Caco-2 (cell line): ENCODE measurements at regions not wholly inside any gene's neighbourhood (a gene's known extent, or its start where the extent isn't known, plus 50 kb on each side); places are given as distances from the start of the nearest gene placed in this dataset.

Source experiments
- BruUV-seq: library from RNA; stranded (reverse); fragments of 400-500 nt; replicated peaks from 2 replicates; lab custom pipeline; 2021; lab: Mats Ljungman, UMichigan
- CTCF ChIA-PET: fragments of 300-600 bp; sonication (Branson Sonifier 250); formaldehyde crosslinking; loops from one replicate; lab custom pipeline; 2022; ENCODE audit warnings: antibody characterized with exemption; lab: Charles Lee
- POLR2A ChIA-PET: fragments of 300-600 bp; sonication (Branson Sonifier 250); formaldehyde crosslinking; loops from one replicate; lab custom pipeline; 2022; ENCODE audit warnings: antibody characterized with exemption; lab: Charles Lee
- DNase-seq, 2 experiments: peaks; one replicate each; pipeline versions ENCODE4 v3.0.0 to v3.0.0-alpha.2; 2020 to 2022
- H3K27me3 ChIP-seq: replicated peaks from 2 replicates; pipeline ENCODE4 v1.6.0; 2011; ENCODE audit warnings: low read length; ENCODE audit not compliant: control insufficient read depth, insufficient read depth
- H3K36me3 ChIP-seq: 2 replicates; pipeline ENCODE4 v1.5.1; 2011; ENCODE audit warnings: low read length; ENCODE audit not compliant: control insufficient read depth, insufficient read depth
- H3K4me1 ChIP-seq: fragments of 250-450 bp; sonication (Bioruptor Pico); 2 replicates; pipeline ENCODE4 v1.5.1; 2020; ENCODE audit warnings: mild to moderate bottlenecking
- H3K4me3 ChIP-seq: 2 replicates; pipeline ENCODE4 v1.5.1; 2011; ENCODE audit warnings: low read depth, mild to moderate bottlenecking, control low read depth, low read length
- H3K9me3 ChIP-seq: fragments of 250-450 bp; sonication (Bioruptor Pico); 2 replicates; pipeline ENCODE4 v1.5.1; 2020; ENCODE audit warnings: mild to moderate bottlenecking, moderate library complexity
- H3K27ac Mint-ChIP-seq: one replicate; pipeline ENCODE4 v1.8.0; 2022; ENCODE audit warnings: mixed read lengths; ENCODE audit not compliant: unreplicated experiment
- H3K27me3 Mint-ChIP-seq: one replicate; pipeline ENCODE4 v1.8.0; 2022; ENCODE audit warnings: mixed read lengths; ENCODE audit not compliant: insufficient read depth, unreplicated experiment
- H3K36me3 Mint-ChIP-seq: one replicate; pipeline ENCODE4 v1.8.0; 2022; ENCODE audit warnings: mild to moderate bottlenecking, mixed read lengths; ENCODE audit not compliant: insufficient read depth, unreplicated experiment
- H3K4me1 Mint-ChIP-seq: one replicate; pipeline ENCODE4 v1.8.0; 2022; ENCODE audit warnings: low read depth, mixed read lengths; ENCODE audit not compliant: unreplicated experiment
- H3K4me3 Mint-ChIP-seq: one replicate; pipeline ENCODE4 v1.8.0; 2022; ENCODE audit warnings: mild to moderate bottlenecking, moderate library complexity, mixed read lengths; ENCODE audit not compliant: unreplicated experiment
- H3K9me3 Mint-ChIP-seq: one replicate; pipeline ENCODE4 v1.8.0; 2022; ENCODE audit warnings: mixed read lengths; ENCODE audit not compliant: unreplicated experiment
- CTCF ChIP-seq, 2 experiments: fragments of 200-600 bp in 1 of 2; IDR thresholded peaks; 1 replicate in 1 of 2; 2 replicates in 1 of 2; pipeline versions ENCODE4 v1.5.1 to v1.8.0; 2011 to 2022; ENCODE audit warnings: antibody characterized with exemption in 1 of 2, control low read depth in 1 of 2, inconsistent platforms in 1 of 2, low read depth in 1 of 2, low read length in 1 of 2, mild to moderate bottlenecking in 1 of 2, moderate library complexity in 1 of 2; ENCODE audit not compliant: insufficient read depth in 1 of 2, severe bottlenecking in 1 of 2, unreplicated experiment in 1 of 2
- intact Hi-C: fragments of 100-400 bp; cut with micrococcal nuclease; formaldehyde crosslinking; loops from one replicate; pipeline ENCODE4 v1.10.0; 2022; ENCODE audit not compliant: unreplicated experiment

GRCh38 chr1:82932727-82933126 lies 1066.2 kb downstream of the TTLL7 start:
- H3K36me3 Mint-ChIP-seq: no peaks in the 10 kb centered on the region
- H3K4me1 ChIP-seq: no peaks in the 10 kb centered on the region
- BruUV-seq: no TSS peak
- peaks cover 2% of the 10 kb centered on the region for H3K27me3 Mint-ChIP-seq
- no peak overlapping the region for H3K27ac Mint-ChIP-seq
- ChIA-PET CTCF (no interaction called here), POLR2A (no interaction called here)
- no peaks in the 10 kb centered on the region for H3K4me1 Mint-ChIP-seq
- no peak for DNase-seq
- H3K9me3 Mint-ChIP-seq: no peaks in the 10 kb centered on the region
- no peak overlapping the region for H3K4me3 Mint-ChIP-seq
- H3K27me3 ChIP-seq: no peaks in the 10 kb centered on the region
- TF ChIP-seq CTCF (IDR thresholded peaks at IDR 0.05; ENCODE audit: insufficient read depth in 1 of 2, low read depth in 1 of 2, low read length in 1 of 2, severe bottlenecking in 1 of 2, unreplicated experiment in 1 of 2): no peak
- no peak overlapping the region for H3K4me3 ChIP-seq
- intact Hi-C loops: no loop called here
- no peaks in the 10 kb centered on the region for H3K9me3 ChIP-seq
- no peaks in the 10 kb centered on the region for H3K36me3 ChIP-seq

GRCh38 chr1:82932207-82932606 lies 1066.7 kb downstream of the TTLL7 start:
- no TSS peak for BruUV-seq
- ChIA-PET POLR2A (no interaction called here), CTCF (no interaction called here)
- peaks cover 2% of the 10 kb centered on the region for H3K27me3 Mint-ChIP-seq
- intact Hi-C loops: no loop called here
- H3K36me3 ChIP-seq: no peaks in the 10 kb centered on the region
- H3K36me3 Mint-ChIP-seq: no peaks in the 10 kb centered on the region
- H3K27ac Mint-ChIP-seq: no peak overlapping the region
- TF ChIP-seq CTCF (IDR thresholded peaks at IDR 0.05; ENCODE audit: insufficient read depth in 1 of 2, low read depth in 1 of 2, low read length in 1 of 2, severe bottlenecking in 1 of 2, unreplicated experiment in 1 of 2): no peak
- no peaks in the 10 kb centered on the region for H3K9me3 ChIP-seq
- no peaks in the 10 kb centered on the region for H3K9me3 Mint-ChIP-seq
- H3K4me1 Mint-ChIP-seq: no peaks in the 10 kb centered on the region
- H3K4me1 ChIP-seq: no peaks in the 10 kb centered on the region
- no peak overlapping the region for H3K4me3 Mint-ChIP-seq
- no peak overlapping the region for H3K4me3 ChIP-seq
- no peak for DNase-seq
- no peaks in the 10 kb centered on the region for H3K27me3 ChIP-seq

GRCh38 chr1:82931006-82931405 lies 1067.9 kb downstream of the TTLL7 start:
- Histone ChIP-seq H3K4me1 (no peaks in the 10 kb centered on the region), H3K27me3 (no peaks in the 10 kb centered on the region), H3K4me3 (no peak overlapping the region), H3K36me3 (no peaks in the 10 kb centered on the region), H3K9me3 (no peaks in the 10 kb centered on the region)
- no peak for TF ChIP-seq CTCF (IDR thresholded peaks at IDR 0.05; ENCODE audit: insufficient read depth in 1 of 2, low read depth in 1 of 2, low read length in 1 of 2, severe bottlenecking in 1 of 2, unreplicated experiment in 1 of 2)
- Mint-ChIP-seq H3K4me1 (no peaks in the 10 kb centered on the region), H3K4me3 (no peak overlapping the region), H3K27me3 (peaks cover 2% of the 10 kb centered on the region), H3K9me3 (no peaks in the 10 kb centered on the region), H3K36me3 (no peaks in the 10 kb centered on the region), H3K27ac (no peak overlapping the region)
- ChIA-PET POLR2A (no interaction called here), CTCF (no interaction called here)
- DNase-seq: no peak
- intact Hi-C loops: no loop called here
- BruUV-seq: no TSS peak
